ENCODE measurements at regions not wholly inside any gene's neighbourhood (a gene's known extent, or its start where the extent isn't known, plus 50 kb on each side); places are given as distances from the start of the nearest gene placed in this dataset.

GRCh38 chr12:92003701-92004100 lies 141.9 kb downstream of the BTG1 start:
- DNase-seq = no peak

DNA sequence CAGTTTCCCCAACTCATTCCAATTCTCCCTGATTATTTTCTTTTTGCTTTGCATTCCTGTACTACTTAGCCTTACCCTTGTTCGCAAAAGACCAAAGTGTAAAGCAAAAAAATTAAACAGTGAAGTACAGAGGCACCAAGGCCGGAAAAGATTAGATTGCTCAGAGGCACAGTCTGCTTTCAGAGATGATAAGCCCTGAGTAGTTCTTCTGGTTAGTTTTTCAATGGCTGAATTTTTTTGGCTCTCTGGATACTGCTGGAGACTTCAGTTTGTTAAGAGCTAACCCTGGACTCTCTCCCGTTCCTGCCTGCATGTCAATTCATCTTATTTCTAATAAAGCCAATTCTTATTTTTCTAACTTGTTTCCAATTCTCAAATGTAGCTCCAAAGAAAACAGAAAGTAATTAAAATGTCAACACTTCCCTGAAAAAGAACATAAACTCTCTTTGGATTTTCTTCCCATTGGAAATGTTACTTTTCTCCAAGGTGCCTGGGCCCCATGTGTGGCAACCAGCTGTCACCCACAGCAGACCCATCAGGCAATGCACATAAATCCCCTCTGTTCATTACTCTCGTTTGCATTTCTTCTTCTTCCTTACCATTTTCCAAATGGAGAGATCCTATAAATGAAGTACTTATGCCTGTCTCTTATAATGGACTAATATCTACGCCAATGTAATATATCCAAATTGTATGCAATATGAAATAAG lies 142.8 kb downstream of the BTG1 start:
- no peak for DNase-seq

DNA sequence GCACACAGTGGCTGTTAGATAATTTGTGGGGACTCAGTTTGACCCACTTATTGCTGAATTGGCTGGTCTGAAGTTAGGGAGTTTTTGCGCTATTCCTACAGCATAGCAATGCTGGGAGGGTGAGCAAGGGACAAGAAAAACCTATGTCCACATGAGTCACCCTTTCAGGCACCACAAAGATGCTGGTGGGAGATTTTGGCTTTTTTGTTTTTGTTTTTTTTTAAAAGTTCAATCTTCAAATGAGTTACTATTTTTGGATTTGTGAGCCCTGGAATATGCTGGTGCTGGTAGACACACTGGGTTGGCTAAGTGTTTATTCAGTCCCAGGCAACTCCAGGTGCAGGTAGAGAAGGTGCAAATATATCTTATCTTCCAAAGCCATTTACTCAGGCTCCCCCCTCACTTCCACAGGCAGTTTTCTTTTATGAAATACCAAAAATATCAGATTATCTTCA lies 143.4 kb downstream of the BTG1 start:
- no peak for DNase-seq

- DNase-seq = no peak
These were observed 145.0 kb downstream of the BTG1 start for GRCh38 chr12:92000597-92000996.

- DNase-seq = no peak
These were observed 145.8 kb downstream of the BTG1 start for GRCh38 chr12:91999823-92000222.

DNA sequence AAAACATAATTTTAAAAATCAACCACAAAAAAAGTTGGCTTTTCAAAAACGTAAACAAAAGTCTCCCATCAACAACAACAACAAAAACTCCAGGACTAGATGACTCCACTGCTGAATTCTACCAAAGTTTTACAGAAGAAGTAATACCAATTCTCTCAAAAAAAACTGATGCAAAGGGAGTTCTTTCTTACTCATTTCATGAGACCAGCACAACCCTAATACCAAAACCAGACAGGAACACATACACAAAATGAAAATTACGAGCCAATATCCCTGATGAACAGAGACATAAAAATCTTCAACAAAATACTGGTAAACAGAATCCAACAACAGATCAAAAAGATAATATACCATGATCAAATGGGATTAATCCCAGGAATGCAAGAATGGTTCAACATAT lies 147.3 kb downstream of the BTG1 start:
- no peak for DNase-seq

DNA sequence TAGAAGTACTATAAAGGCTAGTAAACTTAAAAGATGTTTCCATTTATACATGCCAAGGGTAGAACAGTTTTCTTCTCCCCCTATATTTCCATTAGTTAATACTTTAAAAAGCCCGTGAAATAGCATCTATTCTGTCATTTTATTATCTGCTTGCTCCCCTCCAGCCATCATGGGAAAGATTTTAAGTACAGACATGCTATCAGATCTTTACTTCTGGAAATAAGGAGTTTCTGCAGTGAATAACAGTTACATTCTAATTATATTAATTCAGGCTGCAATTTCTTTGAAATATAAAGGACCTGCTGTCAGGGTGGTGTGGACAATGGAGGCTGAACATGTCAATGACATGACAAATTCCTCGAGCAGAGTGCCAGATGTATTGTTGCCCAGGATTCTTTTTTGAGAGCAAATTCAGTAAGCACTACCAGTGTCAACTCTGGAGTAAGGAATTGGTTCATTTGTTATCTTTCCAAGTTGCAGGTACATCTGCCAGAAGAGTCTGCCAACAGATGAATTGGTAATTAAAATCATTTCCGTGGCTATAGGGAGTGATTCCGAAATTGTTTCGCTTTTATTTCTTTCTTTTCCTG lies 151.3 kb downstream of the BTG1 start:
- no peak for DNase-seq

- no peak for DNase-seq
These were observed 152.2 kb downstream of the BTG1 start for GRCh38 chr12:91993287-91994017.

DNA sequence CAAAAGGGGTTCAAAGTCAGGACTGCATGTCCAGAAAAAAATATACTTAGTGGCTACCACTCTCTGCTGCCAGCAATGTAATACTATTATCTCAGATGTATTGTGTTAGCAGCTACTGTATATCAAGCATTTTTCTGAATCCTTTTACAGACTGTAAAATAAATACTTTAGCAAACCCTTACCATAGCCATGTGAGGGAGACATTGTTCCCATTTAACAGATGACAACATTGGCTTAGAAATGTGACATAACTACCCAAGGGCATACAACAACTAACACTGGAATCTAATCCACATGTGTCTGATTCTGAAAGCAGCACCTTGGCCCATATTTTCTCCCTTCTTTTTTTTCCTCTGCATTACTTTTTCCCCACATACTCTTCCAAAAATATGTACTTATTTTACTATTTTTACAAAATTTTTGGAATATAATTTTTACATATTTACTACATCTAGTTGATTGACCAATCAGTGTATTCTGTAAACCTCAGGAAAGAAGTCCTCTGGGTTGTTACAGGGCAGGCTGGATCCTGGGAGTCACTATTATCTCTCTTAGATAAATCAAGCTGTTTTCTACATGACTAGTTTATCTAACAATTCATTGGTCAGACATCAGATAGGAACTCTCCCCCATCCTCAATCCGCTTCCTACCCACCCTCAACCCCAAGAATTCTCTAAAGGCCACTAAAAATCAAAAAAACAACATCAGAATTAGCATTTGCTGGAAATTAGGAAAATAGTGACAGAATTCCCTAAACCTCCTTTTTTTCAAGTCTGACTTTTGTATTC lies 154.1 kb downstream of the BTG1 start:
- no peak for DNase-seq

DNA sequence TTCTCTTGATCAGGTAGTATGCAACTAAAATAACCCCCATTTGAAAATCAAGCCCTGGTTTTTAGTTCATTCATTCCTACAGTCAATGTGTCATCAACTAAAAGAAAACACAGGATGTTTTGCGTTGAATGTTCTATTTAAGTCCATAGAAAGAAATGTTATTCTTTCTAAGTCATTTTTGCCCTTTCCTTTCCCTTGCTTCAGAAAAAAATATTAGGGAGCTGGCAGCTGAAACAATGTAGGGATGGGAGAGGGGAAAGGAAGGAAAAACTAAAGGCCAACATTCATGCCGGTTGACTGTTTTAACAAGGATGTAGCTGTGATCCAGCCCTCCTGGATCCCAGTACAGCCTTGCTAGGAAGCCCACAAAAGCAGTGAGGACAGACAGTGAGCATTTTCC lies 155.1 kb downstream of the BTG1 start:
- no peak for DNase-seq

- no peak for DNase-seq
These were observed 156.5 kb downstream of the BTG1 start for GRCh38 chr12:91989143-91989542.

DNA sequence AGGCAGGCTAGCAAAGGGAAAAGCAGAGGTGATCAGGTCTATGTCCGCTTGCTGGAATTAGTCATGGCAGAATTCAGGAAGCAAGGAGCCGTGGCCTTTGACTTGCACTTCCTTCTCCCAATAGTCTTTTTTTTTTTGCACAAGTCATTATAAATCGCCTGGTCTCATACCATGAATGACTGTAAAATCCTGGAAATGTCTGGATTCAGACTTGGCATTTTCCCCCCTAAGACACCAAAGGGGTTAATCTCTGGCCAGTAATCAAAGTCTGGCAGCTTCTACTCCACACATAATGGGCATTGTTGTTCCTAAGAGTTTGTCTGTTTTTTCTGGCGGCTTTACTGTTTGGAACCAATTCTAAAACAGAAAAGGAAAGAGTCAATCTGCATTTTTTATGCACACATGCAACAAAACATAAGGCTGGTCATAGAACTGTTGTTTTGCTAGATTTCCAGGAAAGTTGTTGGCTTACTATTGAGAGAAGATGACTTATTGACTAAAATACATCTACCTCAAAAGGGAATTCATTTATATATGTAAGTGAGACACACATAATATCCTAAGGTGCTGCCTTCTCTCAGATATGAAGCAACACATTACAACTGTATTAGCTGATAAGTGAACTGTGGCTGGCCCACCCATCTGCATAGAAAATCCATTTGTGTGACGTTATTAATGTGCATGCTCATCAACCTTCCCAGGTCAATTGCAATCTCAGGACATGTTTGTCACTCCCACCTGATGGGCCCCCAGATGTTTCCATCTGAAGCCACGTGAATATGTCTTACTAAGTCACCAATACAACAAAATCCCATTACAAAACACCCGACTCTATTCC lies 157.3 kb downstream of the BTG1 start:
- DNase-seq = no peak

DNA sequence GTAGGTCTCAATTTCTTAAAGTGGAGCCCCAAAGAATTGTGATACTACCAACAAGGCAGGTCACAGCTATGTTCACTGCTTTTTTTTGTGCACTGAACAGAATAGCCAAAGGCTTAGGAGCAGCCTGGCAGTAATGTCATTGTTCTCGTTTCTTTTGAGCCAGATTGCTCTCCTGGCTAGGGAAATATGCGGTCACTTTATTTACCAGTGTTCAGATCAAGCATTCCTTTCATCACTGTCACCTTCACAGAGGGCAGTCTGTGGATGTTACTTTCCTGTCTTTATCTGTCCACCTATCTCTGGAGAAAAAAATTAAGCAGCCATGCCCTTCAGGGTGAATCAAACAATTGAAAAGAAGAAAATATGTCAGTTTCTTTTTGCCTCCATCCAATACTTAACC lies 159.6 kb downstream of the BTG1 start:
- no peak for DNase-seq

- peak in 1 of 56 donors; percentile 0 for DNase-seq
These were observed 160.5 kb downstream of the BTG1 start for GRCh38 chr12:91985002-91985787.

GRCh38 chr12:91984556-91984955 lies 161.1 kb downstream of the BTG1 start:
- DNase-seq = no peak

- DNase-seq = no peak
These were observed 161.7 kb downstream of the BTG1 start for GRCh38 chr12:91983935-91984334.

DNA sequence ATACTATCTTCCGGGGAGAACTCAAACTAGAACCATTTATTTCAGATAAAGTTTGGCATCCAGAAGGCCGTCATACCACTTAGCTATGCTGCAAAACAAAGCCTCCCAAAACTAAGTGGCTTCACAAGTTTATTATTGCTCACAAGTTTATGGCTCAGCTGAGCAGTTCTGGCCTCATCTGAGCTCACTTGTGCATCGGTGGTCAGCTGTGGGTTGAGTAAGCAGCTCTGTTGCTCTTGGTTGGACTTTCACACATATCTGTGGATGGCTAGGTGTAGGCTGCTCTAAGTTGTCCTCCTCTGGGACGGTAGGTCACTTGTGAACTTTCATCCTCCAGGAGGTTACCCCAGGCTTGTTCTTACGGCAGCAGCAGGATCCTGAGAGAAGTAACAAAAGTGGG lies 162.7 kb downstream of the BTG1 start:
- no peak for DNase-seq

- no peak for DNase-seq
These were observed 165.2 kb downstream of the BTG1 start for GRCh38 chr12:91980389-91980821.

- DNase-seq = no peak
These were observed 167.5 kb downstream of the BTG1 start for GRCh38 chr12:91978143-91978542.

DNA sequence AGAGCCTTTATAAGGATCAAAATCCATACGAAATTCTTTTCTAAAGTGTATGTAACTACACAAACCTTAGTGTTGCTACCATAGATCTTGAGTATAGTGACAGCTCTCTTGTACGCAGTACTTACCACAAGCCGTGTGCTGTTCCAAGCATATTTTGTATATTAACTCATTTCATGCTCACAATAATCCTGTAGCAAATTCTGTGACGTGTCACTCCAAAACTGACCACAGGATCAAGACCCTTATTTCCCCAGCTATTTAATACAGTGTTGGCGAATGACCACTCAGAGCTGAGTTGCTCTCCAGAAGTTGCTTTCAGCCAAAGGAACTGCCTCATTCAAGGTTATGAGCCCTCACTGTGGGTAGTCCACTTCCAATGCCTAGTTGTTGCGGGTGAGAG lies 169.8 kb downstream of the BTG1 start:
- no peak for DNase-seq

Measured in nucleus accumbens (tissue), 56 donors.